GM12873 (cell line): ENCODE measurements at regions not wholly inside any gene's neighbourhood (a gene's known extent, or its start where the extent isn't known, plus 50 kb on each side); places are given as distances from the start of the nearest gene placed in this dataset.

Source experiments
- TF ChIP-seq, protein P1 (sequence below): IDR thresholded peaks from 2 replicates; pipeline ENCODE4 v1.5.1; 2012; ENCODE audit warnings: low read depth, mild to moderate bottlenecking, moderate library complexity, low read length, control low read depth; ENCODE audit not compliant: insufficient read depth; ENCODE audit errors: missing control alignments

DNA sequence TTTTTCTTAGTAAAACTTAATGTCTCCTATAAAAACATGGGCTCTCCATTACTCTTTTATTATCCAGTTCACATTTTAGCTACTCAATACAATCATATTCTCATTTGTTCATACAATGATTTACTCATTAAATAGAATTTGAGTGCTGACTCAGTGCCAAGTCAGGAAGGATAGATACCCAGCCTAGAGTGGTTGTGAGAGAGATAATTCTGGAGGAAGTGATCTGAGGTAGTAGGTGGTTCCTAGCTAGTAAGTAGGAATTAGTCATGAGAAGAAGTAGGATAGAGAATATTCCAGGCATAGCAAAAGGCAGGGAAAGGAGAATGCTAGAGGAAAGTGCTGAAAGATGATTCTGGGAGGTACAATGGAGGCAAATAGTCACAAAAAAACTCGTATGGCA, 133.5 kb upstream of the MBL2 start:
- TF ChIP-seq, protein P1, sequence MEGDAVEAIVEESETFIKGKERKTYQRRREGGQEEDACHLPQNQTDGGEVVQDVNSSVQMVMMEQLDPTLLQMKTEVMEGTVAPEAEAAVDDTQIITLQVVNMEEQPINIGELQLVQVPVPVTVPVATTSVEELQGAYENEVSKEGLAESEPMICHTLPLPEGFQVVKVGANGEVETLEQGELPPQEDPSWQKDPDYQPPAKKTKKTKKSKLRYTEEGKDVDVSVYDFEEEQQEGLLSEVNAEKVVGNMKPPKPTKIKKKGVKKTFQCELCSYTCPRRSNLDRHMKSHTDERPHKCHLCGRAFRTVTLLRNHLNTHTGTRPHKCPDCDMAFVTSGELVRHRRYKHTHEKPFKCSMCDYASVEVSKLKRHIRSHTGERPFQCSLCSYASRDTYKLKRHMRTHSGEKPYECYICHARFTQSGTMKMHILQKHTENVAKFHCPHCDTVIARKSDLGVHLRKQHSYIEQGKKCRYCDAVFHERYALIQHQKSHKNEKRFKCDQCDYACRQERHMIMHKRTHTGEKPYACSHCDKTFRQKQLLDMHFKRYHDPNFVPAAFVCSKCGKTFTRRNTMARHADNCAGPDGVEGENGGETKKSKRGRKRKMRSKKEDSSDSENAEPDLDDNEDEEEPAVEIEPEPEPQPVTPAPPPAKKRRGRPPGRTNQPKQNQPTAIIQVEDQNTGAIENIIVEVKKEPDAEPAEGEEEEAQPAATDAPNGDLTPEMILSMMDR = no peak

DNA sequence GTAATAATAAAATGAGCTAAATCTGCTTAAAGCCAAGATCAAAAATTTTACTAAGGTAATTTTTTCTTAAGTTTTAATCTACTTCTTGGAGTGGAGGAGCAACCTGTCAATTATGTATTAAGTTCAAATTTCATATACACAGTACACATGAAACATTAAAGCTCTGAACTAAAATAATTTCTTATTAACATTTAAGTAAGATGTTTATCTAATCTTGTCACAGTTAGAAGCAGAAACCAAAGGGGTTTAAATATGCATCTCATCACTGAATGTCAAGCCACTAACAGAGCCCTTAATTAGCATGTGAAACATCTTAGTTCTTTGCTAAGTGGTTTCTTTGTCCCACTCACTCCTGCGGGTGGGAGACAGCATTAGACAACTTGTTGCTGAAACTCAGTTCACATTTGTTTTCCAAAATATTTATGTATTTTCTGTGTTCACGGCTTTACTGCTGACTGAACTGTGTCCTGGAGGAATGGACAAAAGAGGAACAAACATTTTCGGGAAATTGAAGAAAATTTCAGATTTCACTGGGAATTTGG, 130.9 kb upstream of the MBL2 start:
- TF ChIP-seq, protein P1 = no peak

DNA sequence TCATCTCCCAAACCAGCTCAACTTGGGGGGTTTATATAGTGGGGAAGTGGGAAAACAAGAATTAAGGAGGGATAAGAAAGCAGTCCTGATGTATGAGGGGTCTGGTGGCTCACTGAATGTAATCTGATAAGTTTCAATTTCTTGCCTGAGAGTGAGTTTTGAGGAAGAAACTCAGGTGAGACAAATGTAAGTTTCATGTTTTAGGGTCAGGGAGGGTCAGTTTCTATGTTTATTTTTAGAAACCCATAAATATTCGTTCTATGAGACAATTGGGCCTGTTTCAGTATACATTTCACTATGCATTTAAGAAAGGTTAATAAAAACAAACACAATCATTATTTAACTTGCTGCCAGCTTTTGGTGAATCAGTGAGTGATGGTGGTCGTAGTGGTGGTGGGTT, 128.0 kb upstream of the MBL2 start:
- TF ChIP-seq, protein P1 = no peak

DNA sequence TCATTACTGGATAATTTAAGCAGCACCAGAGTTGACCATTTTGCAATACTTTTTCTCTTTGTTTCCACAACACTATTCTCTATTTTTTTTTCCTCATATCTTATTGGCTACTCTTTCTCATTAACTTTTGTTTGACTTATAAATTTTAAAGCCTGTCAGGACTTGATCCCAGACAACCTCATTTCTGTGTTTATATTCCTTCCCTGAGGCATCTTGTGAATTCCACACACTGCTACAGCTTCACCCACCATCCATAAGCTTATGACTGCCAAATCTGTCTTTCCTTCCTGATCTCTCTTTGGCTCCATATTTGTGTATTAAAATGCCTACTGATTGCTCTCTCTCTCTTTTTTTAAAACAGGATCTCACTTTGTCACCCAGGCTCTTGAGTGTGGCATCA, 124.6 kb upstream of the MBL2 start:
- TF ChIP-seq, protein P1 = no peak

DNA sequence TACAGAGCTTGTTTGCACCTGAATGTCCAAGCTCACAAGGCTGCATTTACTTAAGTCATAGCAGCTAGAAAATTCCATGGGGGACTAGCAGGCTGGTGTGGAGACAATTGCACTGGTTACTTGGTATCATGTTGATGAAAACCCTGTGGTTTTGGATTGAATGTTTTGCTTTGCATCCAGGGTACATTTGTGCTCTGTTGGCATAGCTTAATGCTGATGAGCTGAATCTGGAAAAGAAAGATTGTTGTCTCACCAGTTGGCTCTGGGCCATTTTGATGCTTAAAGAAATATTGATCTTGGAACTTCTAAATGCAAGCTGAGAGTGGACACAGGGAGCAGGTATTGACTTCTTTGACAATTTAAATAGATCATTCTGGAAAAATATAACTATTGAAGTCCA, 122.5 kb upstream of the MBL2 start:
- TF ChIP-seq, protein P1 = no peak

DNA sequence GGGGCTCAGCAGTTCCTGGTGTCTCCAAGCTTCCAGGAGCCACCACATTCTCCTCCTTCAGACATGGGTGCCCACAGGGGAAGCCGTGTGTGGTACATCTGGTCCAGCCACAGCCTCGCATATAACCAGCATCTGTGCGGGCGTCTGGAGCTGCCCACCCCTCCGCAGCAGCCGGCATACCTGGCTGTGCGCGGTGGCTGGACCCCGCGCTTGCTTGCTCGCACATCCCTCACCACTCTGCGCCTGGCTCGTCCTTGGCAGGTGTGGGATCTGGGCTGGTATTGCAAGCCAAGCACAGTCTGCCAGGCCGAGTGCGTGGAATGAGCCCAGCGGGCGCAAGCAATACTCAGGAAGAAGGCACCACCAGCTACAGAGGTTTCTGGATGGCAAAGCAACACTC, 117.7 kb upstream of the MBL2 start:
- TF ChIP-seq, protein P1 = no peak

DNA sequence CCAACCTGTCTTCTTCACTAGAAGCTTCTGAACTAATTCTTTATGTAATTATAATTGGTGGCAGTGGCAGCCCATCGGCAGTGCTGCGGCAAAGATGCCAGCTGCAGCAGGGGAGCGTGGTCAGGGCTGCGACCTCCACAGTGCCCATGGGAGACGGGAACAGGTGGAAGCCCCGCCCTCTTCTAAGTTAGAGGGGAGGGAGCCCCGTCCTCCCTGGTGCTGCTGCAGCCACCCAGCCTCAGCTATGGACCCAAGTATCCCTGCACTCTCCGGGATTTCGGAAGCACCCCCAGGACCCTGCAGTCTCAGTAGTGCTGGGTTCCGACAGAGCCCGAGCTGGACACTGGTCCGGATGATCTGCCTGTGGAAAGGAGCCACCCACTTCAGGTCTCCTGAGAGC, 117.0 kb upstream of the MBL2 start:
- TF ChIP-seq, protein P1 = no peak
